ENCODE measurements at regions not wholly inside any gene's neighbourhood (a gene's known extent, or its start where the extent isn't known, plus 50 kb on each side); places are given as distances from the start of the nearest gene placed in this dataset.

- no peak for TF ChIP-seq CTCF (IDR thresholded peaks at IDR 0.05)
Observed at GRCh38 chr7:46156086-46156485, 235.0 kb upstream of the IGFBP3 start.

- no peak for TF ChIP-seq CTCF (IDR thresholded peaks at IDR 0.05)
Observed at GRCh38 chr7:46155367-46155766, 234.3 kb upstream of the IGFBP3 start.

- no peak for TF ChIP-seq CTCF (IDR thresholded peaks at IDR 0.05)
Observed at GRCh38 chr7:46153951-46154787, 233.1 kb upstream of the IGFBP3 start.

- TF ChIP-seq CTCF (IDR thresholded peaks at IDR 0.05) = no peak
Observed at GRCh38 chr7:46153583-46153950, 232.5 kb upstream of the IGFBP3 start.

GRCh38 chr7:46152696-46153095 lies 231.6 kb upstream of the IGFBP3 start:
- peak; percentile 24; the same call in 1 of the 2 replicates for TF ChIP-seq CTCF (IDR thresholded peaks at IDR 0.05)

- TF ChIP-seq CTCF (IDR thresholded peaks at IDR 0.05) = no peak
Observed at GRCh38 chr7:46150721-46151120, 229.6 kb upstream of the IGFBP3 start.

GRCh38 chr7:46150202-46150601 lies 229.1 kb upstream of the IGFBP3 start:
- no peak for TF ChIP-seq CTCF (IDR thresholded peaks at IDR 0.05)

Data from LNCAP (cell line).